Transverse colon (tissue), 4 donors: ENCODE measurements at regions not wholly inside any gene's neighbourhood (a gene's known extent, or its start where the extent isn't known, plus 50 kb on each side); places are given as distances from the start of the nearest gene placed in this dataset.

Experiments used
- EP300 ChIP-seq: sonication (generic); formaldehyde crosslinking; IDR thresholded peaks from one replicate; pipeline ENCODE4 v1.6.1; 2017; ENCODE audit warnings: antibody characterized with exemption, low read depth
- POLR2A ChIP-seq: fragments of 450-650 bp; IDR thresholded peaks from one replicate; pipeline ENCODE4 v1.6.1; 2016; ENCODE audit warnings: antibody characterized with exemption, mild to moderate bottlenecking, moderate library complexity
- POLR2AphosphoS5 ChIP-seq, 3 donors: sonication (generic); formaldehyde crosslinking; IDR thresholded peaks; one replicate each; pipeline ENCODE4 v1.6.1; 2016; ENCODE audit warnings: antibody characterized with exemption in 3 of 3
- TF ChIP-seq, protein P1 (sequence below), 5 experiments: fragments of 200-600 bp in 3 of 5; fragments of 450-650 bp in 2 of 5; sonication (generic) in 3 of 5; IDR thresholded peaks; 1 replicate in 2 of 5; 2 replicates in 3 of 5; pipeline ENCODE4 v1.5.1; 2016 to 2017; ENCODE audit warnings: antibody characterized with exemption in 5 of 5, inconsistent platforms in 3 of 5, mild to moderate bottlenecking in 2 of 5, moderate library complexity in 1 of 5

DNA sequence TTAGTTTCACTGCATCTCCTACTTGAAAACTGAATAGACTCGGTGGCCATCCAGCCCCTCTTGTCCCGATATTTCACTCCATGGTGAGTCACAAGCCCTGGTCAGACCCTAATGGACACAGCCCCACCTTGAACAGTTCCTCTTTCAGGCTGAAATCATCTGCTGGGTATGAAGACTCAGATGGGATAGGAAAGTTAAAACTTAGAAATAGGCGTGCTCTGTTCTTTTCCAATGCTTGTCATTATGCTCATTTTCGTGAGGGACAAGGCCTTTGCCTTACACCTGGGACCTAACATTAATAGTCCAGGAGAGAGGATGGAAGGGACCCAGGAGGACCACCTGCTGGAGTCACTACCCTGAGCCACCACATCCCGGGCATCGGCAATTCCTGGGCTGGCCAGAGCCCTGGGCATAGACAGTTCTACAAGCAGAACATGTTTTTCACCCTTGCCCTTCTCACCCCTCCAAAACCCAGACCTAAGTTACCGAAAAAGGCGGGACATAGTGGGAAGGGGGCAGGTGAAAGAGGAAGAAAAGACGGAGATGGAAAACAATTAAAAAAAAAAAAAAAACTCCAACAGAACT, 278.3 kb downstream of the SOX9 start:
- TF ChIP-seq, protein P1, sequence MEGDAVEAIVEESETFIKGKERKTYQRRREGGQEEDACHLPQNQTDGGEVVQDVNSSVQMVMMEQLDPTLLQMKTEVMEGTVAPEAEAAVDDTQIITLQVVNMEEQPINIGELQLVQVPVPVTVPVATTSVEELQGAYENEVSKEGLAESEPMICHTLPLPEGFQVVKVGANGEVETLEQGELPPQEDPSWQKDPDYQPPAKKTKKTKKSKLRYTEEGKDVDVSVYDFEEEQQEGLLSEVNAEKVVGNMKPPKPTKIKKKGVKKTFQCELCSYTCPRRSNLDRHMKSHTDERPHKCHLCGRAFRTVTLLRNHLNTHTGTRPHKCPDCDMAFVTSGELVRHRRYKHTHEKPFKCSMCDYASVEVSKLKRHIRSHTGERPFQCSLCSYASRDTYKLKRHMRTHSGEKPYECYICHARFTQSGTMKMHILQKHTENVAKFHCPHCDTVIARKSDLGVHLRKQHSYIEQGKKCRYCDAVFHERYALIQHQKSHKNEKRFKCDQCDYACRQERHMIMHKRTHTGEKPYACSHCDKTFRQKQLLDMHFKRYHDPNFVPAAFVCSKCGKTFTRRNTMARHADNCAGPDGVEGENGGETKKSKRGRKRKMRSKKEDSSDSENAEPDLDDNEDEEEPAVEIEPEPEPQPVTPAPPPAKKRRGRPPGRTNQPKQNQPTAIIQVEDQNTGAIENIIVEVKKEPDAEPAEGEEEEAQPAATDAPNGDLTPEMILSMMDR (IDR thresholded peaks at IDR 0.05): no peak
- TF ChIP-seq POLR2A (no peak), POLR2AphosphoS5 (IDR thresholded peaks at IDR 0.05) (no peak), EP300 (no peak)
